GM12878 (cell line): ENCODE measurements at regions not wholly inside any gene's neighbourhood (a gene's known extent, or its start where the extent isn't known, plus 50 kb on each side); places are given as distances from the start of the nearest gene placed in this dataset.

Source experiments
- ATAC-seq: fragments of 200-7000 bp; cut with Tn5 transposase; 3 replicates; pipeline ENCODE4 v1.9.1; 2020; ENCODE audit warnings: mild to moderate bottlenecking, moderate library complexity
- BruUV-seq: library from RNA; stranded (reverse); fragments of 400-500 nt; replicated peaks from 2 replicates; lab custom pipeline; 2021; lab: Mats Ljungman, UMichigan
- CTCF ChIA-PET: fragments of 300-600 bp; sonication (Branson Sonifier 250); formaldehyde crosslinking; extraction: SDS; loops from one replicate; lab custom pipeline; 2021; ENCODE audit warnings: inconsistent platforms; lab: Yijun Ruan, JAX
- POLR2A ChIA-PET: fragments of 350-600 bp; formaldehyde crosslinking; extraction: SDS; loops from one replicate; lab custom pipeline; 2021; ENCODE audit warnings: inconsistent platforms; lab: Charles Lee
- RAD21 ChIA-PET: fragments of 300-600 bp; sonication (Branson Sonifier 250); formaldehyde crosslinking; loops from one replicate; lab custom pipeline; 2023; ENCODE audit warnings: antibody characterized with exemption; ENCODE audit not compliant: unreplicated experiment; lab: Charles Lee
- SMC1A ChIA-PET: fragments of 300-600 bp; sonication (Branson Sonifier 250); formaldehyde crosslinking; loops from one replicate; lab custom pipeline; 2023; ENCODE audit not compliant: unreplicated experiment, uncharacterized antibody; lab: Charles Lee
- DNase-seq: peaks from one replicate; pipeline ENCODE4 v3.0.0-alpha.2; 2011; ENCODE audit warnings: low read depth, low spot score
- FAIRE-seq: peaks from 3 replicates; lab custom pipeline; 2011; peaks lifted over from hg19 to GRCh38; lab: Jason Lieb, UNC
- H2AFZ ChIP-seq: 2 replicates; pipeline ENCODE4 v1.6.0; 2011; ENCODE audit warnings: low read depth, low read length, control low read depth; ENCODE audit not compliant: control insufficient read depth
- H3K27ac ChIP-seq: 2 replicates; pipeline ENCODE4 v1.5.1; 2011; ENCODE audit warnings: control low read depth; ENCODE audit not compliant: control insufficient read depth, insufficient read depth
- H3K27me3 ChIP-seq, 2 experiments: replicated peaks in 1 of 2; 2 replicates each; pipeline versions ENCODE4 v1.6.0 to v1.6.1; 2011; ENCODE audit warnings: low read length in 1 of 2; ENCODE audit not compliant: control insufficient read depth in 2 of 2, insufficient read depth in 2 of 2
- H3K36me3 ChIP-seq, 2 experiments: 2 replicates each; pipeline ENCODE4 v1.5.1; 2011; ENCODE audit warnings: low read length in 1 of 2; ENCODE audit not compliant: control insufficient read depth in 2 of 2, insufficient read depth in 2 of 2
- H3K4me1 ChIP-seq: 2 replicates; pipeline ENCODE4 v1.6.1; 2011; ENCODE audit warnings: mild to moderate bottlenecking, low read length, moderate library complexity, mixed read lengths; ENCODE audit not compliant: control insufficient read depth, insufficient read depth
- H3K4me2 ChIP-seq: 2 replicates; pipeline ENCODE4 v1.6.0; 2011; ENCODE audit warnings: control low read depth; ENCODE audit not compliant: control insufficient read depth, insufficient read depth
- H3K4me3 ChIP-seq: fragments of 200-600 bp; sonication (generic); 2 replicates; pipeline ENCODE4 v1.5.1; 2016
- H3K79me2 ChIP-seq: 2 replicates; pipeline ENCODE4 v1.6.0; 2011; ENCODE audit warnings: low read length; ENCODE audit not compliant: control insufficient read depth, insufficient read depth
- H3K9ac ChIP-seq: 2 replicates; pipeline ENCODE4 v1.8.0; 2011; ENCODE audit warnings: low read length, control low read depth, mixed read lengths; ENCODE audit not compliant: control insufficient read depth, insufficient read depth
- H3K9me3 ChIP-seq: replicated peaks from 3 replicates; pipeline ENCODE4 v1.5.1; 2011; ENCODE audit warnings: mild to moderate bottlenecking, low read length; ENCODE audit not compliant: control insufficient read depth, insufficient read depth
- H4K20me1 ChIP-seq: 2 replicates; pipeline ENCODE4 v1.6.0; 2011; ENCODE audit not compliant: control insufficient read depth, insufficient read depth
- ATF7 ChIP-seq: fragments of 450-650 bp; IDR thresholded peaks from 2 replicates; pipeline ENCODE4 v1.6.1; 2016; ENCODE audit warnings: low read depth, mild to moderate bottlenecking
- CHD2 ChIP-seq: IDR thresholded peaks from 2 replicates; pipeline ENCODE4 v1.6.1; 2011; ENCODE audit warnings: low read depth, low read length, improper control_type of control experiment, borderline replicate concordance
- FOXK2 ChIP-seq: fragments of 450-650 bp; IDR thresholded peaks from 2 replicates; pipeline ENCODE4 v1.6.1; 2017; ENCODE audit warnings: mild to moderate bottlenecking, moderate library complexity
- FOXM1 ChIP-seq: IDR thresholded peaks from 2 replicates; pipeline ENCODE4 v1.6.1; 2012; ENCODE audit warnings: low read depth, mild to moderate bottlenecking, inconsistent platforms, low read length, moderate library complexity
- HDAC6 ChIP-seq: fragments of 200-600 bp; sonication (generic); IDR thresholded peaks from one replicate; pipeline ENCODE4 v1.8.0; 2017; ENCODE audit warnings: antibody characterized with exemption; ENCODE audit not compliant: unreplicated experiment
- JUND ChIP-seq: IDR thresholded peaks from 2 replicates; pipeline ENCODE4 v1.6.1; 2012; ENCODE audit warnings: low read depth, mild to moderate bottlenecking, low read length, improper control_type of control experiment, moderate library complexity
- MEF2B ChIP-seq: fragments of 450-650 bp; IDR thresholded peaks from 2 replicates; pipeline ENCODE4 v1.6.1; 2018; ENCODE audit warnings: mild to moderate bottlenecking, moderate library complexity; ENCODE audit not compliant: partially characterized antibody, poor library complexity, severe bottlenecking
- POLR2A ChIP-seq: IDR thresholded peaks from 2 replicates; pipeline ENCODE4 v1.6.1; 2011; ENCODE audit warnings: low read depth, mild to moderate bottlenecking, low read length
- POLR2AphosphoS2 ChIP-seq: IDR thresholded peaks from 2 replicates; pipeline ENCODE4 v1.6.1; 2011; ENCODE audit warnings: low read depth, mild to moderate bottlenecking, low read length, improper control_type of control experiment, moderate library complexity
- SRF ChIP-seq, 2 experiments: IDR thresholded peaks; 2 replicates each; pipeline ENCODE4 v1.6.1; 2011; ENCODE audit warnings: low read depth in 2 of 2, low read length in 2 of 2, mild to moderate bottlenecking in 1 of 2, moderate library complexity in 1 of 2
- STAT3 ChIP-seq: IDR thresholded peaks from 2 replicates; pipeline ENCODE4 v1.6.1; 2011; ENCODE audit warnings: low read depth, low read length, improper control_type of control experiment
- ZNF622 ChIP-seq: fragments of 450-650 bp; IDR thresholded peaks from 2 replicates; pipeline ENCODE4 v1.6.1; 2017; ENCODE audit warnings: mild to moderate bottlenecking, inconsistent platforms
- WGBS: methylation state at CpG from one replicate; pipeline ENCODE4 v1.1.6; 2016; ENCODE audit warnings: low lambda C conversion rate; ENCODE audit not compliant: insufficient replicate concordance, insufficient coverage; ENCODE audit errors: missing lambda C conversion rate; 5-methylcytosine and 5-hydroxymethylcytosine counted together
- in situ Hi-C: fragments of 300-500 bp; cut with MboI; formaldehyde crosslinking; loops from 9 replicates; pipeline ENCODE4 v1.14.3; 2018; ENCODE audit warnings: mixed read lengths
- intact Hi-C: fragments of 100-400 bp; cut with micrococcal nuclease; formaldehyde crosslinking; loops from one replicate; pipeline ENCODE4 v1.14.2; 2022; ENCODE audit not compliant: unreplicated experiment
- TF ChIP-seq, protein P1 (sequence below): IDR thresholded peaks from 2 replicates; pipeline ENCODE4 v1.6.1; 2012; ENCODE audit warnings: mild to moderate bottlenecking, low read depth, low read length

DNA sequence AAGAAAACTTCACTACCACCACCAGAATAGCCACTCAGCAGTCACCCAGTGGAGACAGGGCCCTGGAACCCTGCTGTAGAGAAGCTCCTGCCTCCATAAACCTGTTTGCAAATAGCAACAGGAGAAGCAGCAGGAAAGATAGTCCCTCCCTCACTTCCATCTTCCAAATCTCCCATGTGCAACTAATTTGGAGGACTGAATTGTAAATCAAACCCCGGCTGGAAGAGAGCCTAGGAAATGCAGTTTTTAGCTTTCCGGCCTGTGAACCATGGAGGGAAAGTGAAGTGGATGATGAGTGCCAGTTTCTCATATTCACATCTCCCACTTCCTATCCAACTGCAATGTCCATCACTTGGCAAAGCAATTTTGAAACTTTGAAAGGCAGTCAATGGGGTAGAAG, 167.2 kb upstream of the FRMD6 start:
- H2AFZ ChIP-seq, result no peak overlapping the region
- no peak for DNase-seq
- H4K20me1 ChIP-seq, result no peaks in the 10 kb centered on the region
- no peak overlapping the region for H3K27ac ChIP-seq
- no peak for ATAC-seq
- no peak overlapping the region for H3K4me2 ChIP-seq
- H3K27me3 ChIP-seq, result no peaks in the 10 kb centered on the region
- no peaks in the 10 kb centered on the region for H3K9me3 ChIP-seq
- H3K4me1 ChIP-seq, result no peaks in the 10 kb centered on the region
- CTCF ChIA-PET, result no interaction called here
- in situ Hi-C loops, result no loop called here
- no peak for FAIRE-seq
- RAD21 ChIA-PET, result no interaction called here
- 33% methylated on average over 2 of the region's 2 CpGs for WGBS
- H3K4me3 ChIP-seq, result no peak overlapping the region
- no peak overlapping the region for H3K9ac ChIP-seq
- TF ChIP-seq ZNF622 (no peak), ATF7 (no peak), CHD2 (no peak), MEF2B (no peak), POLR2AphosphoS2 (no peak), FOXM1 (no peak), FOXK2 (no peak), STAT3 (no peak), HDAC6 (no peak), POLR2A (no peak), JUND (no peak), SRF (IDR thresholded peaks at IDR 0.05; ENCODE audit: low read depth in 2 of 2, low read length in 2 of 2) (no peak)
- TF ChIP-seq, protein P1, sequence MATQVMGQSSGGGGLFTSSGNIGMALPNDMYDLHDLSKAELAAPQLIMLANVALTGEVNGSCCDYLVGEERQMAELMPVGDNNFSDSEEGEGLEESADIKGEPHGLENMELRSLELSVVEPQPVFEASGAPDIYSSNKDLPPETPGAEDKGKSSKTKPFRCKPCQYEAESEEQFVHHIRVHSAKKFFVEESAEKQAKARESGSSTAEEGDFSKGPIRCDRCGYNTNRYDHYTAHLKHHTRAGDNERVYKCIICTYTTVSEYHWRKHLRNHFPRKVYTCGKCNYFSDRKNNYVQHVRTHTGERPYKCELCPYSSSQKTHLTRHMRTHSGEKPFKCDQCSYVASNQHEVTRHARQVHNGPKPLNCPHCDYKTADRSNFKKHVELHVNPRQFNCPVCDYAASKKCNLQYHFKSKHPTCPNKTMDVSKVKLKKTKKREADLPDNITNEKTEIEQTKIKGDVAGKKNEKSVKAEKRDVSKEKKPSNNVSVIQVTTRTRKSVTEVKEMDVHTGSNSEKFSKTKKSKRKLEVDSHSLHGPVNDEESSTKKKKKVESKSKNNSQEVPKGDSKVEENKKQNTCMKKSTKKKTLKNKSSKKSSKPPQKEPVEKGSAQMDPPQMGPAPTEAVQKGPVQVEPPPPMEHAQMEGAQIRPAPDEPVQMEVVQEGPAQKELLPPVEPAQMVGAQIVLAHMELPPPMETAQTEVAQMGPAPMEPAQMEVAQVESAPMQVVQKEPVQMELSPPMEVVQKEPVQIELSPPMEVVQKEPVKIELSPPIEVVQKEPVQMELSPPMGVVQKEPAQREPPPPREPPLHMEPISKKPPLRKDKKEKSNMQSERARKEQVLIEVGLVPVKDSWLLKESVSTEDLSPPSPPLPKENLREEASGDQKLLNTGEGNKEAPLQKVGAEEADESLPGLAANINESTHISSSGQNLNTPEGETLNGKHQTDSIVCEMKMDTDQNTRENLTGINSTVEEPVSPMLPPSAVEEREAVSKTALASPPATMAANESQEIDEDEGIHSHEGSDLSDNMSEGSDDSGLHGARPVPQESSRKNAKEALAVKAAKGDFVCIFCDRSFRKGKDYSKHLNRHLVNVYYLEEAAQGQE, result no peak
- POLR2A ChIA-PET, result no interaction called here
- intact Hi-C loops, result no loop called here
- no TSS peak for BruUV-seq
- H3K79me2 ChIP-seq, result no peaks in the 10 kb centered on the region
- H3K36me3 ChIP-seq, result no peaks in the 10 kb centered on the region
- SMC1A ChIA-PET, result no interaction called here
